Left lung (tissue), 4 donors: ENCODE measurements at regions not wholly inside any gene's neighbourhood (a gene's known extent, or its start where the extent isn't known, plus 50 kb on each side); places are given as distances from the start of the nearest gene placed in this dataset.

ENCODE experiments used
- ATAC-seq: fragments of 200-7000 bp; cut with Tn5 transposase; one replicate; pipeline ENCODE4 v1.9.1; 2020; ENCODE audit warnings: moderate library complexity
- DNase-seq, 4 donors: peaks; one replicate each; pipeline ENCODE4 v3.0.0-alpha.2; 2013 to 2020
- H3K27ac ChIP-seq, 2 donors: fragments of 200-600 bp; sonication (generic) in 1 of 2; one replicate each; pipeline versions ENCODE4 v1.5.0 to v1.8.0; 2020 to 2021
- H3K27me3 ChIP-seq, 2 donors: fragments of 200-600 bp; sonication (generic) in 1 of 2; one replicate each; pipeline versions ENCODE4 v1.5.0 to v1.8.0; 2020 to 2021
- H3K36me3 ChIP-seq, 2 donors: fragments of 200-600 bp; sonication (generic) in 1 of 2; one replicate each; pipeline versions ENCODE4 v1.5.0 to v1.8.0; 2020 to 2021
- H3K4me1 ChIP-seq, 2 donors: fragments of 200-600 bp; one replicate each; pipeline ENCODE4 v1.8.0; 2021
- H3K4me3 ChIP-seq, 2 donors: fragments of 200-600 bp; sonication (generic) in 1 of 2; one replicate each; pipeline versions ENCODE4 v1.5.0 to v1.8.0; 2020 to 2021; ENCODE audit warnings: mild to moderate bottlenecking in 1 of 2
- H3K9me3 ChIP-seq, 2 donors: fragments of 200-600 bp; sonication (generic) in 1 of 2; one replicate each; pipeline versions ENCODE4 v1.5.0 to v1.8.0; 2020 to 2021
- intact Hi-C, 2 donors: fragments of 100-400 bp; cut with DNase I; formaldehyde crosslinking; loops; one replicate each; pipeline versions ENCODE4 v1.11.2 to v1.14.2; 2022
- TF ChIP-seq, protein P1 (sequence below), 2 donors: fragments of 200-600 bp; sonication (generic) in 1 of 2; IDR thresholded peaks; one replicate each; pipeline versions ENCODE4 v1.5.0 to v1.8.0; 2021; ENCODE audit warnings: antibody characterized with exemption in 2 of 2
- donor health status: DM: no; HTN: yes; CAD: no.
- donor health status: DM: no; HTN: no; CAD: no.

DNA sequence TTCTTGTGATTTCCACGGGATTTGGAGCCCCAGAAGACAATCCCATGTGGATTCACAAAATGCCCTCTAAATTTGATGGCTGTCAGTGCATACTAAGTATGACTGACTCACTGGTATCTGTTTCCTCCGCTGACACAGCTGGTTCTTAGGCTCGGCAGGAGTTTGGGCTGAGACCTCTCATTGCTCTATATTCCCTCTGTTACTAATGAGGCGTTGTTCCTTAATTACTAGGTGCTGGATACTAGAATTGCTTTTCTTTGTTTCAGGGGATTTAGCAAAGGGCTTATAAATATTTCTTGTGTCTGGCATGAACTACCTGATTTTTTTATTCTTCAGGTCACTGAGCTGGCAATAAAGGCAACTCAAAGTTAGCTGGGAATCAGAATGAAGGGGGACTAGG lies 53.2 kb upstream of the EHF start:
- DNase-seq (no peak), ATAC-seq (no peak)
- Histone ChIP-seq H3K9me3 (no peaks in the 10 kb centered on the region), H3K36me3 (no peaks in the 10 kb centered on the region), H3K4me1 (no peaks in the 10 kb centered on the region), H3K4me3 (no peak overlapping the region), H3K27me3 (no peaks in the 10 kb centered on the region), H3K27ac (no peak overlapping the region)
- intact Hi-C loops = no loop called here
- TF ChIP-seq, protein P1, sequence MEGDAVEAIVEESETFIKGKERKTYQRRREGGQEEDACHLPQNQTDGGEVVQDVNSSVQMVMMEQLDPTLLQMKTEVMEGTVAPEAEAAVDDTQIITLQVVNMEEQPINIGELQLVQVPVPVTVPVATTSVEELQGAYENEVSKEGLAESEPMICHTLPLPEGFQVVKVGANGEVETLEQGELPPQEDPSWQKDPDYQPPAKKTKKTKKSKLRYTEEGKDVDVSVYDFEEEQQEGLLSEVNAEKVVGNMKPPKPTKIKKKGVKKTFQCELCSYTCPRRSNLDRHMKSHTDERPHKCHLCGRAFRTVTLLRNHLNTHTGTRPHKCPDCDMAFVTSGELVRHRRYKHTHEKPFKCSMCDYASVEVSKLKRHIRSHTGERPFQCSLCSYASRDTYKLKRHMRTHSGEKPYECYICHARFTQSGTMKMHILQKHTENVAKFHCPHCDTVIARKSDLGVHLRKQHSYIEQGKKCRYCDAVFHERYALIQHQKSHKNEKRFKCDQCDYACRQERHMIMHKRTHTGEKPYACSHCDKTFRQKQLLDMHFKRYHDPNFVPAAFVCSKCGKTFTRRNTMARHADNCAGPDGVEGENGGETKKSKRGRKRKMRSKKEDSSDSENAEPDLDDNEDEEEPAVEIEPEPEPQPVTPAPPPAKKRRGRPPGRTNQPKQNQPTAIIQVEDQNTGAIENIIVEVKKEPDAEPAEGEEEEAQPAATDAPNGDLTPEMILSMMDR (IDR thresholded peaks at IDR 0.05) = no peak

DNA sequence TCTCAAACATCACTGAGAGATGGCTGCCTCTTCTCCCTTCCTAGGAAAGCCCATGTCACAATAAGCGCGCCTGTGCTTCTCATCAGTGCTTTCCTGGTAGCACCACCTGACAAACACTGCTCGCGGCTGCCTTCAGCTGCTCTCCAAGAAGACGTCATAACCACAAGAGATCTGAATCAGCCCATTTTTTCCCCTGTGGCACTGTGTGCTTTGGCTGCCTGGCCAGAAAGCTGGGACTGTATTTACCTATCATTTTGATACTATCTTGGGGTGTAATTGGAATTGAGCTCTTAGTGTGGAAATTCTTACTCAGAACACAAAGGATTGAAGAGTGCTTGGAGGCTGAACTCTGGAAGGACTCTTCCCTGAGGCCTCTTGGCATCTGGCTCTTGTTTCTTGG lies 50.3 kb upstream of the EHF start:
- Histone ChIP-seq H3K4me1 (no peaks in the 10 kb centered on the region), H3K36me3 (no peaks in the 10 kb centered on the region), H3K27ac (no peak overlapping the region), H3K4me3 (no peak overlapping the region), H3K9me3 (no peaks in the 10 kb centered on the region), H3K27me3 (peaks cover 0 to 2% of the 10 kb centered on the region in 2 donors)
- no peak for DNase-seq
- intact Hi-C loops = no loop called here
- ATAC-seq = peak; percentile 65
- TF ChIP-seq, protein P1 (IDR thresholded peaks at IDR 0.05) = no peak
